Inflammatory macrophage (primary cell): ENCODE measurements at regions not wholly inside any gene's neighbourhood (a gene's known extent, or its start where the extent isn't known, plus 50 kb on each side); places are given as distances from the start of the nearest gene placed in this dataset.
"Not testable (repeated sequence)": the region's sequence is repeated elsewhere in the genome, so short reads cannot be mapped to it uniquely, and the experiment has no call there.

Source experiments
- DNase-seq, 2 donors: peaks; one replicate each; pipeline ENCODE4 v3.0.0-alpha.2; 2020 to 2022

- DNase-seq: peak; percentile 54 to 68
Measured at GRCh38 chr7:67918158-67918557, 921.5 kb downstream of the TYW1 start.

GRCh38 chr7:67923286-67923685, 926.7 kb downstream of the TYW1 start:
- DNase-seq: no peak

DNA sequence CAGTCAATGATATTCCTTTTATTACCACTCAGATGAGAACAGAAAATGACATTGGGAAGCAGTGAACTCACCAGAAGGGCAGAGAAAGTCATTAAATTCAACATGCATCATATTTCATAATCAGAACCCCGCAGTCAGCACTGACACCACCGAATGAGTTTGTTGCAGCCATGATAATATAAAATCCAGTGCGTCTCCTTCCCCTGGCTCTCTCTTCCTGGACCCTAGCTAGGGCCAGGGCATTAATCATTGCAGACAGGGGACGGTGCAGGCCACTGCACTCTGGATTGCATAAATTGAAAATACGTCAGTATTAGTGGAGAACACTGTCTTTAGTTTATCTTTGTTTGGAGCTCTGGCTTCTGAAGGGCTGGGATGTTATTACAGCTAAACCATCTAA, 931.5 kb downstream of the TYW1 start:
- no peak for DNase-seq

- not testable (repeated sequence) for DNase-seq
Measured at GRCh38 chr7:67936447-67936846, 939.8 kb downstream of the TYW1 start.

DNA sequence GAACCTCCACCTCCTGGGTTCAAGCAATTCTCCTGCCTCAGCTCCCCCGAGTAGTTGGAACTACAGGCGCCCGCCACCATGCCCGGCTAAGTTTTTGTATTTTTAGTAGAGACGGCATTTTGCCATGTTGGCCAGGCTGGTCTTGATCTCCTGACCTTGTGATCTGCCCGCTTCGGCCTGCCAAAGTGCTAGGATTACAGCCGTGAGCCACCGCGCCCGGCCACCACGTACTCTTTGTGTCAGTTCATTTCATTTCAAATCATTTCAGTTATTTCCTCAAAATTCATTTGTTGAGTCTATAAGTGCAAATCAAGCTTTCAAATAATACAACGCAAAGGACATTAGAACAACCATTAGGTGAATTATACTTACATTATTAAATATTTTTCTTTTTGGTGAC, 943.8 kb downstream of the TYW1 start:
- no peak for DNase-seq

DNA sequence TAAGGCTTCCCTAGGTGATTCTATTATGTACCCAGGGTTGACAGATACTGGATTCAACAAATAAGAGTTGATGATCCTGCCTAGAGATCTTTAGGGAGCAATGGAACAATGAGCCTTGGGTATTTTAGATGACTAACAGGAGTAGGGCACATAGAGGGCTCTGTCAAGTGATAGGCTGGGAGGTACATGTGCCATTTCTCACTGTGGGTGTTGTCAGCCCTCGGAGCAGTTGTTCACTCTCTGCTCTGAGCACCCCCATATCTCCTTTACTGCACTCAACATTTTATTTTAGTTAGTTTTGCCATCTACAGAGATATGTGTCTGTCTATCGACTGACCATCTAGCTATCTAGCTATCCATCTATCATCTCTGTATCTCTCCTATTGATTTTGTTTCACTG, 950.6 kb downstream of the TYW1 start:
- no peak for DNase-seq

GRCh38 chr7:67947646-67948045, 951.0 kb downstream of the TYW1 start:
- no peak for DNase-seq

- no peak for DNase-seq
Measured at GRCh38 chr7:67950321-67951083, 953.9 kb downstream of the TYW1 start.

GRCh38 chr7:67955061-67955460, 958.4 kb downstream of the TYW1 start:
- DNase-seq: no peak

GRCh38 chr7:67962863-67963262, 966.2 kb downstream of the TYW1 start:
- no peak for DNase-seq

DNA sequence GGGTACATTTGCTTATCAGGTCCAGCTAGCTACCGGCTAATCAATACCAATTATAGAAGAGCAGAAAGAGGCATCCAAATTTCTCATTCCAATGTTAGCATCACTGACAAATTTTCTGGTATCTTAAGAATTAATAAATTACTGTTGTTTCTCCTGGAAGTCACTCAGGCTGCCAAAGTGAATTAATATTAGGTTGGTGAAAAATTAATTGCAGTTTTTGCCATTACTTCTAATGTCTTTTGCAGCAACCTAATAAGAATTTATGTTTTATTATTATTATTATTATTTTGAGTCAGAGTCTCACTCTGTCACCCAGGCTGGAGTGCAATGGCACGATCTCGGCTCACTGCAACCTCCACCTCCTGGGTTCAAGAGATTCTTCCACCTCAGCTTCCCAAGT, 979.9 kb downstream of the TYW1 start:
- DNase-seq: no peak

DNA sequence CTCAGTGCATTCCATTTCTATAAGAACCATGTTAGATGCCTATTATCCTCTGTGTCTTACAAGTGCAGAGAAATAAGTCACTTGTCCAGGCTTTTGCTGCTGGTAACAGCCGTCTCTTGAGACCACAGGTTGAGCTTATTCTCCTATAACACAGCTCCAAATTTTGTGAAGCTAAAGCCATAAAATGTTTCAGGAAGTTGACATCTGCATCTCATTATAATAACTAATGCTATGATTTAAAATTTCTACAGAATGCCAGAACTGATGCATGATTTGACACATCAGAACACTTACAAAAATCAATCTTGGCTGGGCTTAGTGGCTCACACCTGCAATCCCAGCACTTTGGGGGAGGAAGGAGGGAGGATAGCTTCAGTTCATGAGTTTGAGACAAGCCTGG, 986.9 kb downstream of the TYW1 start:
- DNase-seq: no peak

- no peak for DNase-seq
Measured at GRCh38 chr7:67984326-67984725, 987.7 kb downstream of the TYW1 start.

DNA sequence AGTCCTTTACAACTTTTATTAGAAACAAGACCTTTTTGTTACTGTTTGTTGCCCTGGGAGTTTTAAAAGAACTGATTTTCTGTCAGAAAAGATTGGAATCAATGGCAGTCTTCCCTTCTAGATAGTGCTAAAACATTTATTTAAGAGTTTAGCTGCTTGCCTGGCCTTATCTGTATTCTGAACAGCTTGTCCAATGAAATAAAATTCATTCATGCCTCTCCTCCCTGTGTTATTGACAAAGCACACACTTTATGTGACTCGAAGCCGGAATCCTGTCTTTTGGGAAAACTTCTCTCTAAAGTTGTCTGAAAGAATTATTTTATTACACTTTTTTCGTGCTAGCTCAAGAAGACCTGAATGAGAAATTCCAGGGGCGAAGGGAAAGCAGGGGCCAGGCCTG, 992.5 kb downstream of the TYW1 start:
- DNase-seq: no peak

- DNase-seq: no peak
Measured at GRCh38 chr7:67990003-67990402, 993.4 kb downstream of the TYW1 start.

- no peak for DNase-seq
Measured at GRCh38 chr7:67990716-67991115, 994.1 kb downstream of the TYW1 start.

DNA sequence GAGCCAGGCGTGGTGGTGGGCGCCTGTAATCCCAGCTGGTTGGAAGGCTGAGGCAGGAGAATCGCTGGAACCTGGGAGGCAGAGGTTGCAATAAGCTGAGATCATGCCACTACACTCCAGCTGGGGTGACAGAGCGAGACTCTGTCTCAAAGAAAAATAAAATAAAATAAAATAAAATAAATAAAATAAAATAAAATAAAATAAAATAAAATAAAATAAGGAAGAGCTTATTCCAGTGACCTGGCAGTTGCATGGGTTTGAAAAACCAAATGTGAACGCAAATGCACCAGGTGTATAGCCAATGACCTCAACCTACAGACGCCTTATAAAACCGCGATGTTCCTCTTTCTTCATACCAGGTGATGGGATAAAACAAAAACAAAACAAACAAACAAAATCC, 995.7 kb downstream of the TYW1 start:
- no peak for DNase-seq

DNA sequence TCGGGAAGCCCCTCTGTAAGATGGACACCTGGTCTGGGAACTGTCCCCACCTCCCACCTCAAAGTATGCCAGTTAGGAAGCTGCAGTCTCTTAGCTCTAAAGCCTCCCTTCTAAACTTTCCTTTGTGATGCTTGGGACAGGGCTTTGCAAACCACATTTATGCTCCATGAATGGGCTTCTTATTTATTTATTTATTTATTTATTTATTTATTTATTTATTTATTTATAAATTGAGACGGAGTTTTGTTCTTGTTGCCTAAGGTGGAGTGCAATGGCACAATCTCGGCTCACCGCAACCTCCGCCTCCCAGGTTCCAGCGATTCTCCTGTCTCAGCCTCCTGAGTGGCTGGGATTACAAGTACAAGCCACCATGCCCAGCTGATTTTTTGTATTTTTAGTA, 1009.4 kb downstream of the TYW1 start:
- DNase-seq: no peak

GRCh38 chr7:68006619-68007018, 1010.0 kb downstream of the TYW1 start:
- DNase-seq: no peak

DNA sequence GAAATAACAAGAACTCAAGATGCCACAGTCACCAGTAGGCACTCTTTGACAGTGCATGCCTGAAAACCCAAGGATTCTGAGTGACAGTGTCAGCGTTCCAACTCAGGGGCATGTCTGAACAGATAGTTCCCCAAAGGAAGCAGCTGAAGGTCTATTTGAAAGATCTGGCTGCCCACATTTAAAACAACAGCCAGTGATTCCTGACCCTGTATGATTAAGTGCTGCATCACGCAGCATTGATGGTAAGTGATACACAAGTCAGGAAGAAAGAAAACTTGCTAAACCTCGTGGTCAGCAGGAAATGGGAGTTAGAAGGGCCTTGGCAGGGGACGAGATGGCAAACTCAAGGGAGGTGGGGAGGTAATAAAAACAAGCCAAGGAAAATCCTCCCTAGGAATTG, 1013.1 kb downstream of the TYW1 start:
- no peak for DNase-seq

GRCh38 chr7:68014031-68014736, 1017.6 kb downstream of the TYW1 start:
- no peak for DNase-seq

DNA sequence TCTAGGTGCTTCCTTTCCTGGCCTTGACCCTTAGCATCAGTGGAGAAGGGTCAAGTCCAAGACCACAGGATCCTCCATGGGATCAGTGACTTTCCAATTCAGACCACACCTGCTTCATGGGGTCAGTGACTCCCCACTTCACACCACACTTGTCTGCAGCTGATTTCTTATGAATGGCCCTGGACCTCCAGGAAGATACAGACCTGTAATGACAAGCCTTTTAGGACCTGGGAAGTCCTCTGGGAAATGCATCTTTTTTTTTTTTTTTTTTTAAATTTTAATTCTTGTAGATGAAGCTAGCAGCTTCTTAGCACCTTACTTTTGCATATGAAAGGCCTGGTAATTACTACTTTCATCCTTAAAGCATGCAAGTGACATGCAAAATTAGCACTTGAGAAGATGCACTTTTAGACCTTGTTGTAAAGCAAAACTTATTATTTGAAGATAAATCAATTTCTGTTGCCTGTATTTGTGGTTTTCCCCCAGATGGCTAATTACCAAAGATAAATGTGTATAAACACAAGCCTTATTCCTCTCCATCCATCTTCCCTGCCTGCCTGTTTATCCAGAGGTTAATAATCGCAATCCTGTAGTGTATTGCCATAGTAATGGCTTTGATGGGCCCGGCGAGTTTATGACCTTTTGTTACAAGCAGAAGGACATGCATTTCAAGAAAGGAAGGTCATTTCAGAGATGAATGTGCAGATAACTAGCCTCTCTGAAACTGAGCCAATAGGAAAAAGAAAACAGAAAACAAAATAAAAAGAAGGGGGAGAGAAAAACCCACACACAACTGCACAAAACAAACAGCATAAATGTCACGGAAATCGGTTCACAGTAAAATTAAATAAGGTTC, 1018.7 kb downstream of the TYW1 start:
- DNase-seq: no peak

DNA sequence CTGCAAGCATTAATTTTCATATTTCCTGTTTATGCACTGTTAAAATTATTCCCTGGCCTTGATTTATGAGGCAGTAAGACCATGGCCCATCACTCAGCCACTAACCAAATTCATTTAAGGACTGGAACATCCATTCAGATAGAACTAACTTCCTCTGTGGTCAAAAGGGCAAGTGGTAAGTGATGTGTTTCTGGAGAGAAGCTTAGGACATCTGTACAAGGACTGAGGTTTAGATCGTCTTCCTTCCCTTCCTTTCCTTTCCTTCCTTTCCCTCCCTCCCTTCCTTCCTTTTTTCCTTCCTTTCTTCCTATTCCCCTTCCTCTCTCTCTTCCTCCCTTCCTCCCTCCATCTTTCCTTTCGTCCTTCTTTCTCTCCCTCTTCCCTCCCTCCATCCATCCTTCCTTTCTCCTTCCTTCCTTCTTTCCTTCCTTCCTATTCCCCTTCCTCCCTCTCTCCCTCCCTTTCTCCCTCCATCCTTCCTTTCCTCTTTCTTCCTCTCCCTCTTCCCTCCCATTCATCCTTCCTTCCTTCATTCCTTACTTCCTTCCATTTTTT, 1019.4 kb downstream of the TYW1 start:
- no peak for DNase-seq
